Mesodermal cell (in vitro differentiated cells): ENCODE measurements at regions not wholly inside any gene's neighbourhood (a gene's known extent, or its start where the extent isn't known, plus 50 kb on each side); places are given as distances from the start of the nearest gene placed in this dataset.
"Not testable (repeated sequence)": the region's sequence is repeated elsewhere in the genome, so short reads cannot be mapped to it uniquely, and the experiment has no call there.

Source experiments
- H3K27ac ChIP-seq: 2 replicates; pipeline ENCODE4 v1.7.0; 2013; ENCODE audit warnings: mild to moderate bottlenecking, low read depth, low read length, moderate library complexity; ENCODE audit not compliant: severe bottlenecking
- H3K36me3 ChIP-seq: 2 replicates; pipeline ENCODE4 v1.7.1; 2013; ENCODE audit warnings: mild to moderate bottlenecking, low read length, moderate library complexity; ENCODE audit not compliant: control insufficient read depth, insufficient read depth
- H3K4me1 ChIP-seq: one replicate; pipeline ENCODE4 v1.7.1; 2013; ENCODE audit warnings: mild to moderate bottlenecking, low read length; ENCODE audit not compliant: insufficient read depth, control insufficient read depth, poor library complexity, severe bottlenecking
- H3K4me3 ChIP-seq: 2 replicates; pipeline ENCODE4 v1.7.0; 2013; ENCODE audit warnings: low read length, control low read depth, mild to moderate bottlenecking; ENCODE audit not compliant: insufficient read depth, poor library complexity, severe bottlenecking; ENCODE audit errors: extremely low read depth
- H3K9me3 ChIP-seq: 2 replicates; pipeline ENCODE4 v1.7.1; 2013; ENCODE audit warnings: mild to moderate bottlenecking, low read length, moderate library complexity; ENCODE audit not compliant: control insufficient read depth
- WGBS, 2 experiments: methylation state at CpG; one replicate each; pipeline ENCODE4 v1.1.5; 2013; ENCODE audit warnings: missing lambda C conversion rate in 2 of 2; ENCODE audit not compliant: insufficient coverage in 2 of 2; 5-methylcytosine and 5-hydroxymethylcytosine counted together

GRCh38 chr15:67920524-67921240 lies 80.8 kb upstream of the RNU6-1 start:
- Histone ChIP-seq H3K27ac (no peak overlapping the region), H3K9me3 (peaks cover 6% of the 10 kb centered on the region), H3K4me1 (peaks cover 3% of the 10 kb centered on the region), H3K4me3 (no peak overlapping the region), H3K36me3 (no peaks in the 10 kb centered on the region)
- WGBS, 2 experiments: 89 to 100% methylated on average over 6 of the region's 6 CpGs

GRCh38 chr15:67922106-67922675 lies 82.3 kb upstream of the RNU6-1 start:
- H3K9me3 ChIP-seq: peaks cover 6% of the 10 kb centered on the region
- H3K27ac ChIP-seq: no peak overlapping the region
- no peaks in the 10 kb centered on the region for H3K4me1 ChIP-seq
- H3K4me3 ChIP-seq: no peak overlapping the region
- H3K36me3 ChIP-seq: no peaks in the 10 kb centered on the region
- WGBS, 2 experiments: 91 to 97% methylated on average over 6 of the region's 7 CpGs

- peaks cover 6% of the 10 kb centered on the region for H3K9me3 ChIP-seq
- WGBS, 2 experiments: 94 to 100% methylated on average over 5 to 6 of the region's 10 CpGs
- no peak overlapping the region for H3K27ac ChIP-seq
- no peaks in the 10 kb centered on the region for H3K36me3 ChIP-seq
- no peak overlapping the region for H3K4me3 ChIP-seq
- peaks cover 8% of the 10 kb centered on the region for H3K4me1 ChIP-seq
These were observed 83.4 kb upstream of the RNU6-1 start for GRCh38 chr15:67922971-67923945.

GRCh38 chr15:67924359-67924974 lies 84.6 kb upstream of the RNU6-1 start:
- Histone ChIP-seq H3K4me1 (peaks cover 12% of the 10 kb centered on the region), H3K27ac (no peak overlapping the region), H3K9me3 (no peaks in the 10 kb centered on the region), H3K4me3 (no peak overlapping the region), H3K36me3 (no peaks in the 10 kb centered on the region)
- WGBS, 2 experiments: 88 to 100% methylated on average over 1 of the region's 1 CpG

GRCh38 chr15:67925182-67925581 lies 85.3 kb upstream of the RNU6-1 start:
- 92 to 100% methylated on average over 6 of the region's 7 CpGs for WGBS, 2 experiments
- H3K4me1 ChIP-seq: peaks cover 12% of the 10 kb centered on the region
- H3K27ac ChIP-seq: no peak overlapping the region

GRCh38 chr15:67927501-67928168 lies 87.8 kb upstream of the RNU6-1 start:
- WGBS, 2 experiments: 79 to 97% methylated on average over 4 to 5 of the region's 9 CpGs
- Histone ChIP-seq H3K9me3 (no peaks in the 10 kb centered on the region), H3K27ac (peak overlapping the region; percentile 57)

More at GRCh38 chr15:67925182-67925581, 85.3 kb upstream of the RNU6-1 start:
- no peak overlapping the region for H3K4me3 ChIP-seq
- no peaks in the 10 kb centered on the region for H3K36me3 ChIP-seq
- no peaks in the 10 kb centered on the region for H3K9me3 ChIP-seq

GRCh38 chr15:67928666-67929065 lies 88.8 kb upstream of the RNU6-1 start:
- H3K4me3 ChIP-seq: no peak overlapping the region
- H3K27ac ChIP-seq: no peak overlapping the region
- 82 to 88% methylated on average over 5 to 6 of the region's 6 CpGs for WGBS, 2 experiments

More at GRCh38 chr15:67927501-67928168, 87.8 kb upstream of the RNU6-1 start:
- Histone ChIP-seq H3K4me1 (peaks cover 12% of the 10 kb centered on the region), H3K36me3 (no peaks in the 10 kb centered on the region), H3K4me3 (no peak overlapping the region)

GRCh38 chr15:67930720-67931119 lies 90.9 kb upstream of the RNU6-1 start:
- H3K27ac ChIP-seq: no peak overlapping the region
- WGBS, 2 experiments: 80% methylated on average over 1 of the region's 2 CpGs; no CpG with 5 or more reads in 1 of the 2 experiments
- H3K4me1 ChIP-seq: peaks cover 12% of the 10 kb centered on the region

More at GRCh38 chr15:67928666-67929065, 88.8 kb upstream of the RNU6-1 start:
- no peaks in the 10 kb centered on the region for H3K36me3 ChIP-seq
- H3K9me3 ChIP-seq: no peaks in the 10 kb centered on the region
- H3K4me1 ChIP-seq: peaks cover 12% of the 10 kb centered on the region

GRCh38 chr15:67931861-67932260 lies 92.0 kb upstream of the RNU6-1 start:
- WGBS, 2 experiments: 94% methylated on average over 2 of the region's 3 CpGs; no CpG with 5 or more reads in 1 of the 2 experiments
- H3K9me3 ChIP-seq: no peaks in the 10 kb centered on the region
- H3K4me1 ChIP-seq: peaks cover 12% of the 10 kb centered on the region
- H3K27ac ChIP-seq: no peak overlapping the region
- no peak overlapping the region for H3K4me3 ChIP-seq
- no peaks in the 10 kb centered on the region for H3K36me3 ChIP-seq

More at GRCh38 chr15:67930720-67931119, 90.9 kb upstream of the RNU6-1 start:
- no peaks in the 10 kb centered on the region for H3K9me3 ChIP-seq
- H3K4me3 ChIP-seq: no peak overlapping the region
- no peaks in the 10 kb centered on the region for H3K36me3 ChIP-seq

- not testable (repeated sequence) for H3K36me3 ChIP-seq, H3K4me1 ChIP-seq, H3K9me3 ChIP-seq, H3K4me3 ChIP-seq, H3K27ac ChIP-seq
- 60 to 80% methylated on average over 1 to 2 of the region's 3 CpGs for WGBS, 2 experiments
These were observed 94.3 kb upstream of the RNU6-1 start for GRCh38 chr15:67934126-67934525.
